Neural progenitor cell (in vitro differentiated cells): ENCODE measurements at regions not wholly inside any gene's neighbourhood (a gene's known extent, or its start where the extent isn't known, plus 50 kb on each side); places are given as distances from the start of the nearest gene placed in this dataset.

Experiments
- EZH2 ChIP-seq: fragments of 200-600 bp; sonication (generic); IDR thresholded peaks from 2 replicates; pipeline ENCODE4 v1.6.1; 2017; ENCODE audit warnings: antibody characterized with exemption, mild to moderate bottlenecking, moderate library complexity
- EZH2phosphoT487 ChIP-seq: fragments of 200-600 bp; sonication (generic); IDR thresholded peaks from 2 replicates; pipeline ENCODE4 v1.6.1; 2017; ENCODE audit warnings: antibody characterized with exemption
- TF ChIP-seq, protein P1 (sequence below): fragments of 200-600 bp; sonication (generic); IDR thresholded peaks from 2 replicates; pipeline ENCODE4 v1.5.1; 2017; ENCODE audit warnings: antibody characterized with exemption, mild to moderate bottlenecking

DNA sequence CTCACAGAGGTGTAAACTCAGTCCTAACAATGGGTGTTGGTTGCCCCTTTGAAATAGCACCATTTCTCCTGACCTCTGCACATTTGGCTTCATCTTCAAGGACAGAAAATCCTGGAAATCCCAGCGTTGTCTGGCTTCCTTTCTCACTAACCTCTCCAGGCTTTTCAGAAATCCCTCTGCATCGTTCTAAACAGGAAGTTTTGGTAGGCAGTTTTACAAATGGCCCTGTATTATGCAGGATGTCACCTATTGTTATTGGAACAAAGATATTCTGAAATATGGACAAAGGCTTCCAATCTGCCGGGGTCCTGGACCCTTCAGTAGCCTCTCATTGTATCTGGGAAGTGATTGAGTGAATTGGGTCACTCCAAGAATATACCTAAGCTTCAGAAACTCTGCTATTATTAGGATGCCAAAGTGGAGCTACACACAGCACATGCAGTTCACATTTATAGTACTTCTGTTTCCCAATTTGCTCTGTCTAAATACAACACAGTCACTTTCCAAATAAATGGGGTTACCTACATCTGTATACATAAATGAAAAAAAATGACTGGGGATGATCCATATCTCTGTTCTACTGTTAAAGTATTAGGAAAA, 134.8 kb upstream of the KLF6 start:
- TF ChIP-seq, protein P1, sequence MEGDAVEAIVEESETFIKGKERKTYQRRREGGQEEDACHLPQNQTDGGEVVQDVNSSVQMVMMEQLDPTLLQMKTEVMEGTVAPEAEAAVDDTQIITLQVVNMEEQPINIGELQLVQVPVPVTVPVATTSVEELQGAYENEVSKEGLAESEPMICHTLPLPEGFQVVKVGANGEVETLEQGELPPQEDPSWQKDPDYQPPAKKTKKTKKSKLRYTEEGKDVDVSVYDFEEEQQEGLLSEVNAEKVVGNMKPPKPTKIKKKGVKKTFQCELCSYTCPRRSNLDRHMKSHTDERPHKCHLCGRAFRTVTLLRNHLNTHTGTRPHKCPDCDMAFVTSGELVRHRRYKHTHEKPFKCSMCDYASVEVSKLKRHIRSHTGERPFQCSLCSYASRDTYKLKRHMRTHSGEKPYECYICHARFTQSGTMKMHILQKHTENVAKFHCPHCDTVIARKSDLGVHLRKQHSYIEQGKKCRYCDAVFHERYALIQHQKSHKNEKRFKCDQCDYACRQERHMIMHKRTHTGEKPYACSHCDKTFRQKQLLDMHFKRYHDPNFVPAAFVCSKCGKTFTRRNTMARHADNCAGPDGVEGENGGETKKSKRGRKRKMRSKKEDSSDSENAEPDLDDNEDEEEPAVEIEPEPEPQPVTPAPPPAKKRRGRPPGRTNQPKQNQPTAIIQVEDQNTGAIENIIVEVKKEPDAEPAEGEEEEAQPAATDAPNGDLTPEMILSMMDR = no peak
- no peak for TF ChIP-seq EZH2
- TF ChIP-seq EZH2phosphoT487 = no peak
